ENCODE measurements at regions not wholly inside any gene's neighbourhood (a gene's known extent, or its start where the extent isn't known, plus 50 kb on each side); places are given as distances from the start of the nearest gene placed in this dataset.
A peak's percentile ranks its signal among the peaks of the same experiment; 100 is the strongest.

GRCh38 chr2:37809525-37809924, 115.6 kb upstream of the RMDN2 start:
- H3K36me3 ChIP-seq, result no peaks in the 10 kb centered on the region
- no peak for DNase-seq
- no peaks in the 10 kb centered on the region for H3K9me3 ChIP-seq
- H3K4me1 ChIP-seq, result peaks cover 0 to 6% (median 0%) of the 10 kb centered on the region in 3 donors
- WGBS, 2 donors, result 8 to 36% methylated on average over 1 of the region's 1 CpG
- H3K4me3 ChIP-seq, result no peak overlapping the region
- no peak overlapping the region for H3K27ac ChIP-seq
- no peak for TF ChIP-seq POLR2A (IDR thresholded peaks at IDR 0.05)
- TF ChIP-seq, protein P1, sequence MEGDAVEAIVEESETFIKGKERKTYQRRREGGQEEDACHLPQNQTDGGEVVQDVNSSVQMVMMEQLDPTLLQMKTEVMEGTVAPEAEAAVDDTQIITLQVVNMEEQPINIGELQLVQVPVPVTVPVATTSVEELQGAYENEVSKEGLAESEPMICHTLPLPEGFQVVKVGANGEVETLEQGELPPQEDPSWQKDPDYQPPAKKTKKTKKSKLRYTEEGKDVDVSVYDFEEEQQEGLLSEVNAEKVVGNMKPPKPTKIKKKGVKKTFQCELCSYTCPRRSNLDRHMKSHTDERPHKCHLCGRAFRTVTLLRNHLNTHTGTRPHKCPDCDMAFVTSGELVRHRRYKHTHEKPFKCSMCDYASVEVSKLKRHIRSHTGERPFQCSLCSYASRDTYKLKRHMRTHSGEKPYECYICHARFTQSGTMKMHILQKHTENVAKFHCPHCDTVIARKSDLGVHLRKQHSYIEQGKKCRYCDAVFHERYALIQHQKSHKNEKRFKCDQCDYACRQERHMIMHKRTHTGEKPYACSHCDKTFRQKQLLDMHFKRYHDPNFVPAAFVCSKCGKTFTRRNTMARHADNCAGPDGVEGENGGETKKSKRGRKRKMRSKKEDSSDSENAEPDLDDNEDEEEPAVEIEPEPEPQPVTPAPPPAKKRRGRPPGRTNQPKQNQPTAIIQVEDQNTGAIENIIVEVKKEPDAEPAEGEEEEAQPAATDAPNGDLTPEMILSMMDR (IDR thresholded peaks at IDR 0.05), result peak in 4 of 6 experiments; percentile 24 to 45 (median 37)
- peaks cover 0 to 64% (median 0%) of the 10 kb centered on the region in 4 donors for H3K27me3 ChIP-seq
- intact Hi-C loops (cut with DNase I), result no loop called here

DNA sequence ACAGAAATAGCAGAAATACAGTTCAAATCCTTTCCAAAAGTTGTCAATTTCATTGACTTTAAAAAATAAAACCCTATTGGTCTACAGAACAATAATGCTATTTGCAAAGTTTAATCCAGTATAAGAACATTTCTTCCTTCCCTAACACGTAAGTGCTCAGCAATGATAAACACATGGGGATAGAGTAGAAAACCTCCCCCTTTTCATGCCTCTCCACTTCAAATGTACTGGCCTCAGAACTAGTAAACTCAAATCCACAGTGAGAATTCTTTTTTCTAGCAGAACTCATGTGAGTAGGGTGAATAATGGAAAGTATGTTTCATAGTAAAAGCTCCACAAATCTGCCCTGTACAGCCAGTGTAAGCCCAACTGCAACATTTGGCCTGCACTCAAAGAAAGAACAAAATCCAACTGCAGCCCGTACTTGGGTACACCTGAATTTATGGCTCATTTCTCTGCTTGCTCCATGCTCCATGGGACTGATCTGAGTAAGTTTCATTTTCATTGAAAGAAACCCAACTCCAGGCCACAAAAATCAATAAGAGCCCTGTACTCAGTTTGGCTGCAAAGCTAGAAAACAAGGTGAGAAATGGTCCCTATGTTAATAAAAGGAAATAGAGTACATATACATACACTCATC, 115.0 kb upstream of the RMDN2 start:
- DNase-seq, result no peak

DNA sequence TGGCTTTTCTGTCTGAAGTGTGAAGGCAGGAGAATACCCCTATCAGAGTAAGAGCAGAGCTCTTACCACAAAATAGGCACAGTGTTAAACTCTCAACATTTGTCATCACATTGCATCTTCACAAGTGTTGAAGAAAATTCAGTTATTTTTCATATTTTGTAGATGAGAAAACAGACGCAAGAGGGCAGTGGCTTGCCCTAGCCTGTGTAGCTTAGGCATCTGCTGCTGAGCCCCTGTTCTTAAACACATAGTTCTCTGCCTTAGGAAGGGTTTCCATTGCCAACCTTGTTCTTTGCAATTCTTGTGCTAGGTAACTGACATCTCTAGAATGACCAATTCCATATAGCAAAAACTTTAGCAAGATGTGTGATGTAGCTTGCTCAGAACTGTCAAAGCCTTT, 112.7 kb upstream of the RMDN2 start:
- Histone ChIP-seq H3K9me3 (no peaks in the 10 kb centered on the region), H3K27ac (no peak overlapping the region), H3K36me3 (no peaks in the 10 kb centered on the region), H3K4me3 (no peak overlapping the region), H3K4me1 (peaks cover 0 to 6% (median 0%) of the 10 kb centered on the region in 3 donors), H3K27me3 (peaks cover 0 to 52% (median 0%) of the 10 kb centered on the region in 4 donors)
- no peak for DNase-seq
- TF ChIP-seq, protein P1 (IDR thresholded peaks at IDR 0.05), result no peak
- TF ChIP-seq POLR2A (IDR thresholded peaks at IDR 0.05), result no peak
- intact Hi-C loops (cut with DNase I), result no loop called here
- 60 to 68% methylated on average over 1 of the region's 1 CpG for WGBS, 2 donors

More for the DNA sequence above, 115.0 kb upstream of the RMDN2 start:
- Histone ChIP-seq H3K36me3 (no peaks in the 10 kb centered on the region), H3K27ac (no peak overlapping the region), H3K27me3 (peaks cover 0 to 61% (median 0%) of the 10 kb centered on the region in 4 donors), H3K9me3 (no peaks in the 10 kb centered on the region), H3K4me1 (peaks cover 0 to 6% (median 0%) of the 10 kb centered on the region in 3 donors), H3K4me3 (no peak overlapping the region)
- WGBS, 2 donors, result 57 to 75% methylated on average over 2 of the region's 2 CpGs
- no peak for TF ChIP-seq POLR2A (IDR thresholded peaks at IDR 0.05)
- TF ChIP-seq, protein P1 (IDR thresholded peaks at IDR 0.05), result no peak
- intact Hi-C loops (cut with DNase I), result no loop called here

- intact Hi-C loops (cut with DNase I), result no loop called here
- DNase-seq, result no peak
- H3K4me3 ChIP-seq, result no peak overlapping the region
- WGBS, 2 donors, result 80 to 84% methylated on average over 8 to 9 of the region's 10 CpGs
- H3K36me3 ChIP-seq, result no peaks in the 10 kb centered on the region
- peaks cover 0 to 6% (median 0%) of the 10 kb centered on the region in 3 donors for H3K4me1 ChIP-seq
- peaks cover 0 to 50% (median 0%) of the 10 kb centered on the region in 4 donors for H3K27me3 ChIP-seq
- H3K9me3 ChIP-seq, result no peaks in the 10 kb centered on the region
- TF ChIP-seq POLR2A (IDR thresholded peaks at IDR 0.05), result no peak
- TF ChIP-seq, protein P1 (IDR thresholded peaks at IDR 0.05), result no peak
- no peak overlapping the region for H3K27ac ChIP-seq
Measured at GRCh38 chr2:37812941-37813730, 112.0 kb upstream of the RMDN2 start.

DNA sequence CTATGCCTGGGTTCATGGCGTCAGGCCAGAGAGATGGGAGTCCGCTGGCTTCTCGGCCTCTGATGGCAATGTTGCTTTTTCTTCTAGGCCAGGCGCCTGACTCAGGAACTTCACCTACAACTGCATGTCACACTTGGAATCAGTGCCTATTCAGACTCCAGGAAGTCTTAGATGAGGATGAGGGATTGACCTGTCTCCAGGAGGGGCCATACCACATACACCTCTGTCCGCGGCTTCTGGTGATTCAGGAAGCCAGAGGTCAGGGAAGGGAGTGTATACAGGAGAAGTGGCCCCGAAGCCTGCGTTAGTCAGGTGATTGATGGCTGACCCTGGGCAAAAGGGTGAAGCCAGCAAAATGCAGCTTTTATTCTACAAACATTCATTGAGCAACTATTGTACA, 109.1 kb upstream of the RMDN2 start:
- H3K9me3 ChIP-seq, result no peaks in the 10 kb centered on the region
- no peaks in the 10 kb centered on the region for H3K4me1 ChIP-seq
- H3K27ac ChIP-seq, result no peak overlapping the region
- intact Hi-C loops (cut with DNase I), result no loop called here
- no peak overlapping the region for H3K4me3 ChIP-seq
- peaks cover 0 to 34% (median 0%) of the 10 kb centered on the region in 4 donors for H3K27me3 ChIP-seq
- no peak for DNase-seq
- 77 to 90% methylated on average over 6 of the region's 8 CpGs for WGBS, 2 donors
- no peaks in the 10 kb centered on the region for H3K36me3 ChIP-seq
- TF ChIP-seq, protein P1 (IDR thresholded peaks at IDR 0.05), result no peak
- no peak for TF ChIP-seq POLR2A (IDR thresholded peaks at IDR 0.05)

Measured in esophagus squamous epithelium (tissue), 5 donors.